GM12878 (cell line): ENCODE measurements at regions not wholly inside any gene's neighbourhood (a gene's known extent, or its start where the extent isn't known, plus 50 kb on each side); places are given as distances from the start of the nearest gene placed in this dataset.
A peak's percentile ranks its signal among the peaks of the same experiment; 100 is the strongest.

Experiments
- ATAC-seq: fragments of 200-7000 bp; cut with Tn5 transposase; 3 replicates; pipeline ENCODE4 v1.9.1; 2020; ENCODE audit warnings: mild to moderate bottlenecking, moderate library complexity
- BruUV-seq: library from RNA; stranded (reverse); fragments of 400-500 nt; replicated peaks from 2 replicates; lab custom pipeline; 2021; lab: Mats Ljungman, UMichigan
- CTCF ChIA-PET: fragments of 300-600 bp; sonication (Branson Sonifier 250); formaldehyde crosslinking; extraction: SDS; loops from one replicate; lab custom pipeline; 2021; ENCODE audit warnings: inconsistent platforms; lab: Yijun Ruan, JAX
- POLR2A ChIA-PET: fragments of 350-600 bp; formaldehyde crosslinking; extraction: SDS; loops from one replicate; lab custom pipeline; 2021; ENCODE audit warnings: inconsistent platforms; lab: Charles Lee
- RAD21 ChIA-PET: fragments of 300-600 bp; sonication (Branson Sonifier 250); formaldehyde crosslinking; loops from one replicate; lab custom pipeline; 2023; ENCODE audit warnings: antibody characterized with exemption; ENCODE audit not compliant: unreplicated experiment; lab: Charles Lee
- SMC1A ChIA-PET: fragments of 300-600 bp; sonication (Branson Sonifier 250); formaldehyde crosslinking; loops from one replicate; lab custom pipeline; 2023; ENCODE audit not compliant: unreplicated experiment, uncharacterized antibody; lab: Charles Lee
- DNase-seq: peaks from one replicate; pipeline ENCODE4 v3.0.0-alpha.2; 2011; ENCODE audit warnings: low read depth, low spot score
- FAIRE-seq: peaks from 3 replicates; lab custom pipeline; 2011; peaks lifted over from hg19 to GRCh38; lab: Jason Lieb, UNC
- H2AFZ ChIP-seq: 2 replicates; pipeline ENCODE4 v1.6.0; 2011; ENCODE audit warnings: low read depth, low read length, control low read depth; ENCODE audit not compliant: control insufficient read depth
- H3K27ac ChIP-seq: 2 replicates; pipeline ENCODE4 v1.5.1; 2011; ENCODE audit warnings: control low read depth; ENCODE audit not compliant: control insufficient read depth, insufficient read depth
- H3K27me3 ChIP-seq, 2 experiments: replicated peaks in 1 of 2; 2 replicates each; pipeline versions ENCODE4 v1.6.0 to v1.6.1; 2011; ENCODE audit warnings: low read length in 1 of 2; ENCODE audit not compliant: control insufficient read depth in 2 of 2, insufficient read depth in 2 of 2
- H3K36me3 ChIP-seq, 2 experiments: 2 replicates each; pipeline ENCODE4 v1.5.1; 2011; ENCODE audit warnings: low read length in 1 of 2; ENCODE audit not compliant: control insufficient read depth in 2 of 2, insufficient read depth in 2 of 2
- H3K4me1 ChIP-seq: 2 replicates; pipeline ENCODE4 v1.6.1; 2011; ENCODE audit warnings: mild to moderate bottlenecking, low read length, moderate library complexity, mixed read lengths; ENCODE audit not compliant: control insufficient read depth, insufficient read depth
- H3K4me2 ChIP-seq: 2 replicates; pipeline ENCODE4 v1.6.0; 2011; ENCODE audit warnings: control low read depth; ENCODE audit not compliant: control insufficient read depth, insufficient read depth
- H3K4me3 ChIP-seq: fragments of 200-600 bp; sonication (generic); 2 replicates; pipeline ENCODE4 v1.5.1; 2016
- H3K79me2 ChIP-seq: 2 replicates; pipeline ENCODE4 v1.6.0; 2011; ENCODE audit warnings: low read length; ENCODE audit not compliant: control insufficient read depth, insufficient read depth
- H3K9ac ChIP-seq: 2 replicates; pipeline ENCODE4 v1.8.0; 2011; ENCODE audit warnings: low read length, control low read depth, mixed read lengths; ENCODE audit not compliant: control insufficient read depth, insufficient read depth
- H3K9me3 ChIP-seq: replicated peaks from 3 replicates; pipeline ENCODE4 v1.5.1; 2011; ENCODE audit warnings: mild to moderate bottlenecking, low read length; ENCODE audit not compliant: control insufficient read depth, insufficient read depth
- H4K20me1 ChIP-seq: 2 replicates; pipeline ENCODE4 v1.6.0; 2011; ENCODE audit not compliant: control insufficient read depth, insufficient read depth
- ATF7 ChIP-seq: fragments of 450-650 bp; IDR thresholded peaks from 2 replicates; pipeline ENCODE4 v1.6.1; 2016; ENCODE audit warnings: low read depth, mild to moderate bottlenecking
- CHD2 ChIP-seq: IDR thresholded peaks from 2 replicates; pipeline ENCODE4 v1.6.1; 2011; ENCODE audit warnings: low read depth, low read length, improper control_type of control experiment, borderline replicate concordance
- EP300 ChIP-seq, 2 experiments: fragments of 150-350 bp in 1 of 2; IDR thresholded peaks; 2 replicates each; pipeline ENCODE4 v1.6.1; 2011 to 2012; ENCODE audit warnings: low read depth in 2 of 2, low read length in 2 of 2, borderline replicate concordance in 1 of 2, improper control_type of control experiment in 1 of 2, inconsistent platforms in 1 of 2; ENCODE audit not compliant: control insufficient read depth in 1 of 2
- JUNB ChIP-seq: IDR thresholded peaks from 2 replicates; pipeline ENCODE4 v1.6.1; 2016; ENCODE audit warnings: antibody characterized with exemption, mild to moderate bottlenecking
- NFIC ChIP-seq: IDR thresholded peaks from 2 replicates; pipeline ENCODE4 v1.6.1; 2012; ENCODE audit warnings: low read depth, mild to moderate bottlenecking, inconsistent platforms, low read length, moderate library complexity
- NFYB ChIP-seq: IDR thresholded peaks from 2 replicates; pipeline ENCODE4 v1.6.1; 2011; ENCODE audit warnings: low read depth, mild to moderate bottlenecking, low read length, improper control_type of control experiment, moderate library complexity; ENCODE audit not compliant: insufficient read depth
- NR2F1 ChIP-seq: fragments of 450-650 bp; conservative IDR thresholded peaks from 2 replicates; pipeline ENCODE4 v1.6.1; 2017; ENCODE audit warnings: mild to moderate bottlenecking
- TAF1 ChIP-seq: IDR thresholded peaks from 2 replicates; pipeline ENCODE4 v1.6.1; 2011; ENCODE audit warnings: mild to moderate bottlenecking, low read depth, low read length, borderline replicate concordance
- WGBS: methylation state at CpG from one replicate; pipeline ENCODE4 v1.1.6; 2016; ENCODE audit warnings: low lambda C conversion rate; ENCODE audit not compliant: insufficient replicate concordance, insufficient coverage; ENCODE audit errors: missing lambda C conversion rate; 5-methylcytosine and 5-hydroxymethylcytosine counted together
- in situ Hi-C: fragments of 300-500 bp; cut with MboI; formaldehyde crosslinking; loops from 9 replicates; pipeline ENCODE4 v1.14.3; 2018; ENCODE audit warnings: mixed read lengths
- intact Hi-C: fragments of 100-400 bp; cut with micrococcal nuclease; formaldehyde crosslinking; loops from one replicate; pipeline ENCODE4 v1.14.2; 2022; ENCODE audit not compliant: unreplicated experiment
- TF ChIP-seq, protein P1 (sequence below): IDR thresholded peaks from 2 replicates; pipeline ENCODE4 v1.6.1; 2011; ENCODE audit warnings: mild to moderate bottlenecking, low read depth, low read length, moderate library complexity; ENCODE audit not compliant: insufficient replicate concordance

DNA sequence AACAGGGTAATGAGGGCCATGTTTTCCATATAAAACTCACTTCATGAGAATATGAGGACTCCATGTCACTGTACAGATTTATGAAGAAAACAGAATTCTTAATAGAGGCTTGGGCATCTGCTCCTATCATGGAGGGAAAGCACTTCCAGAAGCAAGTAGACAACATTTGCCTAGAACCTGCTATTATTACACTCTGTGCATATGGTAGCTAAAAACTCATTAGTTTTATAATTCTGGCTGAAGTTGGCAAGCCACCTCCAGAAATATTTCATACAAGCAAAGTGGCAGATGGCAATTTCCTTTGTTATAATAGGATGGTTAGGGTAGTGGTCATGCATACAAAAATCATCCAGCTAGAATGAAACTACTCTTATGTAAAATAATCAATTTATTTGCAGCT, 65.8 kb upstream of the TLK1 start:
- H3K36me3 ChIP-seq = no peaks in the 10 kb centered on the region
- H3K4me2 ChIP-seq = no peak overlapping the region
- FAIRE-seq (no peak), DNase-seq (no peak), ATAC-seq (no peak)
- no peaks in the 10 kb centered on the region for H3K27me3 ChIP-seq
- no peak for TF ChIP-seq ATF7
- no peak for TF ChIP-seq NFYB
- no peak for TF ChIP-seq TAF1
- no peak for TF ChIP-seq CHD2
- TF ChIP-seq JUNB = no peak
- no peak for TF ChIP-seq EP300 (IDR thresholded peaks at IDR 0.05; ENCODE audit: borderline replicate concordance in 1 of 2, control insufficient read depth in 1 of 2, low read depth in 2 of 2, low read length in 2 of 2)
- ChIA-PET CTCF (interaction anchor here (1.0 to 1.1 kb wide), 4 partner anchors 16 to 56 kb away, joined by 3 to 4 read pairs (median 3); no protein-coding TSS in a partner anchor), SMC1A (interaction anchor here (0.7 to 1.6 kb wide), 10 partner anchors 10 to 184 kb away, joined by 3 to 7 read pairs (median 3); no protein-coding TSS in a partner anchor), POLR2A (interaction anchor here (0.5 to 0.9 kb wide), 3 partner anchors 34 to 168 kb away, joined by 4 to 6 read pairs (median 4); no protein-coding TSS in a partner anchor), RAD21 (interaction anchor here (1.1 to 1.3 kb wide), 2 partner anchors 34 to 39 kb away, joined by 3 read pairs; no protein-coding TSS in a partner anchor)
- H2AFZ ChIP-seq = peak overlapping the region; percentile 4; the same call in 1 of the 2 replicates
- no peaks in the 10 kb centered on the region for H4K20me1 ChIP-seq
- no peaks in the 10 kb centered on the region for H3K79me2 ChIP-seq
- intact Hi-C loops (no loop called here), in situ Hi-C loops (no loop called here)
- H3K4me3 ChIP-seq = no peak overlapping the region
- H3K9ac ChIP-seq = no peak overlapping the region
- BruUV-seq = no TSS peak
- H3K9me3 ChIP-seq = peaks cover 2% of the 10 kb centered on the region; the same call in 2 of the 3 replicates
- no peaks in the 10 kb centered on the region for H3K4me1 ChIP-seq
- no peak overlapping the region for H3K27ac ChIP-seq

GRCh38 chr2:171225989-171226388, 65.3 kb upstream of the TLK1 start:
- intact Hi-C loops = no loop called here
- no peak for FAIRE-seq

More at GRCh38 chr2:171225989-171226388, 65.3 kb upstream of the TLK1 start:
- ChIA-PET RAD21 (no interaction called here), POLR2A (no interaction called here), SMC1A (interaction anchor here (0.7 to 1.5 kb wide), 5 partner anchors 22 to 185 kb away, joined by 3 to 7 read pairs (median 5); no protein-coding TSS in a partner anchor), CTCF (interaction anchor here (1.0 to 1.1 kb wide), 4 partner anchors 17 to 55 kb away, joined by 3 to 4 read pairs (median 4); no protein-coding TSS in a partner anchor)
- Histone ChIP-seq H3K4me3 (no peak overlapping the region), H2AFZ (peak overlapping the region; percentile 4), H3K9me3 (peaks cover 2% of the 10 kb centered on the region; the same call in 2 of the 3 replicates), H3K4me2 (no peak overlapping the region), H3K79me2 (no peaks in the 10 kb centered on the region), H3K27ac (no peak overlapping the region; the same call in 1 of the 2 replicates), H3K9ac (no peak overlapping the region), H4K20me1 (no peaks in the 10 kb centered on the region), H3K36me3 (no peaks in the 10 kb centered on the region), H3K27me3 (no peaks in the 10 kb centered on the region), H3K4me1 (no peaks in the 10 kb centered on the region)
- ATAC-seq (peak; percentile 58), DNase-seq (no peak)
- in situ Hi-C loops = no loop called here
- 0% methylated on average over 1 of the region's 1 CpG for WGBS
- 0 out of 2 replicates have a peak, but pooled peaks have one; percentile 17 for TF ChIP-seq NFIC
- 0 out of 2 replicates have a peak, but pooled peaks have one; percentile 10 for TF ChIP-seq JUNB
- TF ChIP-seq, protein P1, sequence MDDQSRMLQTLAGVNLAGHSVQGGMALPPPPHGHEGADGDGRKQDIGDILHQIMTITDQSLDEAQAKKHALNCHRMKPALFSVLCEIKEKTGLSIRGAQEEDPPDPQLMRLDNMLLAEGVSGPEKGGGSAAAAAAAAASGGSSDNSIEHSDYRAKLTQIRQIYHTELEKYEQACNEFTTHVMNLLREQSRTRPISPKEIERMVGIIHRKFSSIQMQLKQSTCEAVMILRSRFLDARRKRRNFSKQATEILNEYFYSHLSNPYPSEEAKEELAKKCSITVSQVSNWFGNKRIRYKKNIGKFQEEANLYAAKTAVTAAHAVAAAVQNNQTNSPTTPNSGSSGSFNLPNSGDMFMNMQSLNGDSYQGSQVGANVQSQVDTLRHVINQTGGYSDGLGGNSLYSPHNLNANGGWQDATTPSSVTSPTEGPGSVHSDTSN = no peak
- no peak for TF ChIP-seq NR2F1
- BruUV-seq = no TSS peak
